ENCODE measurements at regions not wholly inside any gene's neighbourhood (a gene's known extent, or its start where the extent isn't known, plus 50 kb on each side); places are given as distances from the start of the nearest gene placed in this dataset.
A peak's percentile ranks its signal among the peaks of the same experiment; 100 is the strongest.

DNA sequence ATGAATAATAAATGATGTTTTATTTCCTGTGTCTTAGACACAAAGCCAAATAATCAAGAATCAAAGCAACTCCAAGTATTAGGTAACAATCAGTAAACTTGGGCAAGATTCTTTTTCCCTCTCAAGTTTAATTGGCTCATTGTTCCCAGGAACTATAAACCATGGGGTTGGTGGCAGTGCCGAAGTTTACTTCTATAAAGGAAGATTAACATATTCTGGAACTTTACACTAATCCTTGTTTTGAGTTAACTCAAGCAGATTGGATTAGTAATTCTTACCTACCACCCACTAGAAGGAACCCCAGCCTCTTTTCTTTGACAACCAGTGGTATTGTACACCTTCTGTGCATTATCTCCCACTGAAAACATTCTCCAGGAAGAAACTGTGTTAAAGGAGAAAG is 197.1 kb downstream of the EXOC5 start:
- 69% methylated on average over 1 of the region's 1 CpG; no CpG with 5 or more reads in 1 of the 2 donors for WGBS, 2 donors (ENCODE audit: low coverage in 1 of 2)
- ATAC-seq = no peak
- H3K9me3 ChIP-seq = no peaks in the 10 kb centered on the region

DNA sequence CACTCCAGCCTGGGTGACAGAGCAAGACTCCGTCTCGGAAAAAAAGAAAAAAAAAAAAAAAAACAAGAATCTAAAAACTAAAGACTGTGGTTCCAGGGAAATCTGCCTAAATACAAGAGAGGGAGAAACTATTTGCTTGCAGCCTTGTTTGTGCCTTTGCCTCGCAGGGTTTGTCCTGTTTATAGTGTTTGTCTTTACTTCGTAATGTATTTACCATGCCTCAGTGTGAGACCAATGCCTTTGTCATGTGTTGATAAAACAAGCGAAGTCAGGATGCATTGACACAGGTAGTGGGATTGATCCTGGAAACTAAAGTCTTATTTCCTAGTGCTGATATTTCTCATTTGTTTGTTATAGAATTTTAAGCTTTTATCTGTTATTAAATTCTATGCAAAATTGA is 199.0 kb downstream of the EXOC5 start:
- Histone ChIP-seq H3K9me3 (no peaks in the 10 kb centered on the region), H3K4me1 (no peaks in the 10 kb centered on the region), H3K36me3 (no peaks in the 10 kb centered on the region), H3K27me3 (peaks cover 9% of the 10 kb centered on the region), H3K27ac (no peak overlapping the region), H3K4me3 (no peak overlapping the region)
- no peak for TF ChIP-seq POLR2A (IDR thresholded peaks at IDR 0.05)
- TF ChIP-seq, protein P1, sequence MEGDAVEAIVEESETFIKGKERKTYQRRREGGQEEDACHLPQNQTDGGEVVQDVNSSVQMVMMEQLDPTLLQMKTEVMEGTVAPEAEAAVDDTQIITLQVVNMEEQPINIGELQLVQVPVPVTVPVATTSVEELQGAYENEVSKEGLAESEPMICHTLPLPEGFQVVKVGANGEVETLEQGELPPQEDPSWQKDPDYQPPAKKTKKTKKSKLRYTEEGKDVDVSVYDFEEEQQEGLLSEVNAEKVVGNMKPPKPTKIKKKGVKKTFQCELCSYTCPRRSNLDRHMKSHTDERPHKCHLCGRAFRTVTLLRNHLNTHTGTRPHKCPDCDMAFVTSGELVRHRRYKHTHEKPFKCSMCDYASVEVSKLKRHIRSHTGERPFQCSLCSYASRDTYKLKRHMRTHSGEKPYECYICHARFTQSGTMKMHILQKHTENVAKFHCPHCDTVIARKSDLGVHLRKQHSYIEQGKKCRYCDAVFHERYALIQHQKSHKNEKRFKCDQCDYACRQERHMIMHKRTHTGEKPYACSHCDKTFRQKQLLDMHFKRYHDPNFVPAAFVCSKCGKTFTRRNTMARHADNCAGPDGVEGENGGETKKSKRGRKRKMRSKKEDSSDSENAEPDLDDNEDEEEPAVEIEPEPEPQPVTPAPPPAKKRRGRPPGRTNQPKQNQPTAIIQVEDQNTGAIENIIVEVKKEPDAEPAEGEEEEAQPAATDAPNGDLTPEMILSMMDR (IDR thresholded peaks at IDR 0.05) = no peak
- WGBS, 2 donors (ENCODE audit: low coverage in 1 of 2) = 80 to 87% methylated on average over 3 to 5 of the region's 5 CpGs
- ATAC-seq = no peak

More for the DNA sequence above, 197.1 kb downstream of the EXOC5 start:
- H3K27me3 ChIP-seq = peaks cover 9% of the 10 kb centered on the region
- H3K4me3 ChIP-seq = no peak overlapping the region
- TF ChIP-seq EP300 (IDR thresholded peaks at IDR 0.05) = no peak
- no peak for TF ChIP-seq POLR2A (IDR thresholded peaks at IDR 0.05)
- TF ChIP-seq, protein P1 (IDR thresholded peaks at IDR 0.05) = no peak
- TF ChIP-seq POLR2AphosphoS5 (IDR thresholded peaks at IDR 0.05) = no peak
- H3K36me3 ChIP-seq = no peaks in the 10 kb centered on the region
- H3K27ac ChIP-seq = no peak overlapping the region
- H3K4me1 ChIP-seq = no peaks in the 10 kb centered on the region

DNA sequence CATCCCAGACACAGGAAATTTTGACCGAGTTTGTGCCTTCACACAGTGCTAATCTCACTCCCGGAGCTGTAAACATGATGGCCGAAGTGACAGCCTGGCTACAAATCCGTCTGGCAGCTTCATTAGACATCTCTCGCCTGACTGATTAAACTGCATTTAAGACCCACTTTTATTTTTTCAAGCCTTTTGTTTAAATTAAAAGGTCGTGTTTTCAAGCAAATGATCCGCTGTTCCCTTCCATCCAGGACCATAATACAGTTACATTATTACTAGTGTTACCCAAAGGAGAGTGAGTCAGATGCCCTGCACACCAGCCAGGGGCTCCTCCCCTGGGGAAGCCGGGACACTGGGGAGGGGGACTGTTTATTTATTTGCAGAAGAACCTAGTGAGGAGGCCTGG is 200.2 kb downstream of the EXOC5 start:
- H3K4me1 ChIP-seq = no peaks in the 10 kb centered on the region
- no peaks in the 10 kb centered on the region for H3K36me3 ChIP-seq
- no peak for ATAC-seq
- no peaks in the 10 kb centered on the region for H3K9me3 ChIP-seq
- H3K27ac ChIP-seq = no peak overlapping the region
- WGBS, 2 donors (ENCODE audit: low coverage in 1 of 2) = 30 to 38% methylated on average over 8 of the region's 8 CpGs
- H3K27me3 ChIP-seq = peaks cover 12% of the 10 kb centered on the region
- no peak overlapping the region for H3K4me3 ChIP-seq
- TF ChIP-seq EP300 (IDR thresholded peaks at IDR 0.05) = no peak
- TF ChIP-seq POLR2AphosphoS5 (IDR thresholded peaks at IDR 0.05) = no peak
- TF ChIP-seq, protein P1 (IDR thresholded peaks at IDR 0.05) = no peak

DNA sequence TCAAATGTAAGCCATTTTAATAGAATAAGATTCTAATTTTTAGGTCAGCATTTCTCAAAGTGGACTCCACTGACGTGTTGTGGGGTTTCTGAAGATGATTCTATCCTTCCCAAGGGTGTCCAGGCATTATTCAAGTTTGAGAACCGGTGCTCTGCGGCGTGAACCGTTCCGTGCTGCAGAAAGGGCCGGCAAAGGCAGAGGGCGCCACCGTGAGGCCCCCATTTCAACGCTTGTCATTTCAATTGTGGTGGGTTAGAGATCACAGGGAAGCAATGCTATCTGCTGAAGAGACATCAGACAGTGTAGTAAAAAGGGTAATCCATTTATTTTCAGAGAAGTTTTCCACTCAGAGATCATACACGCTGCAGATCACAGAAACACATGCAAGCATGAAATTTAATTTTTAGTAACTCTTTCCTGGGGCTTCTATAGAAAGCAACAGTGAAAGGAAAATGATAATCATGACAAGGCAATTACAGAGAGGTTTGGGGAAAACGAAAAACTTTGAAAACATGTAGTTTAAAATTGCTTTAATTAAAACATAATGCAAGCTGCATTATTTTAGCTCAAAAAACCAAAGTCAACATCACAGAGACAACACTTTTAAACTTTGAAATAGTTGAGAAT is 201.7 kb downstream of the EXOC5 start:
- WGBS, 2 donors (ENCODE audit: low coverage in 1 of 2) = 17 to 38% methylated on average over 5 to 12 of the region's 12 CpGs
- Histone ChIP-seq H3K9me3 (no peaks in the 10 kb centered on the region), H3K27ac (no peak overlapping the region), H3K4me1 (no peaks in the 10 kb centered on the region), H3K36me3 (no peaks in the 10 kb centered on the region), H3K4me3 (no peak overlapping the region), H3K27me3 (peaks cover 13% of the 10 kb centered on the region)
- no peak for ATAC-seq
- no peak for TF ChIP-seq EP300 (IDR thresholded peaks at IDR 0.05)
- TF ChIP-seq, protein P1 (IDR thresholded peaks at IDR 0.05) = peak in 1 of 4 experiments; percentile 32

DNA sequence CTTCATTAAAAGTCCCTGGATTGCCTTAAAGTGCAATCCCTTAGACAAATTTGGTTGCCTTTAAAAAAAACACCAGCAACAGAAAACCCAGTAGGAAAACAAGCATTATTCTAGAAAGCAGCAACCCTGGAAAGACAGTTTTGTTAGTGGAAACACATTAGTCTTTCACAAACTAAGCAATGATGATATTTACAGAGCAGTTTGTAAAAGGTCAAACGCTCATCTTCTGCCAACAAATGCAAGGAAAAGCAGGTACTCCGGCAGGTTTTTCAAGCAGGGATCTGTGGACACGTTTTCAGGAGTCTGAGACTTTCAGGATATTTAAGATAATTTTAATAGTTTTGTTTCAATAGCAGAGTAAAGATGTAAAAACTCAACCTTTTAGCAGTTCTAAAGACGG is 202.2 kb downstream of the EXOC5 start:
- H3K4me3 ChIP-seq = no peak overlapping the region
- no peak overlapping the region for H3K27ac ChIP-seq
- no peaks in the 10 kb centered on the region for H3K4me1 ChIP-seq
- H3K27me3 ChIP-seq = peaks cover 13% of the 10 kb centered on the region
- TF ChIP-seq, protein P1 (IDR thresholded peaks at IDR 0.05) = no peak
- TF ChIP-seq POLR2A (IDR thresholded peaks at IDR 0.05) (no peak), POLR2AphosphoS5 (IDR thresholded peaks at IDR 0.05) (no peak), EP300 (IDR thresholded peaks at IDR 0.05) (no peak)
- H3K36me3 ChIP-seq = no peaks in the 10 kb centered on the region
- no peaks in the 10 kb centered on the region for H3K9me3 ChIP-seq
- 46 to 48% methylated on average over 3 to 4 of the region's 4 CpGs for WGBS, 2 donors (ENCODE audit: low coverage in 1 of 2)
- no peak for ATAC-seq

All from gastroesophageal sphincter (tissue), 4 donors.